H9 (cell line): ENCODE measurements at regions not wholly inside any gene's neighbourhood (a gene's known extent, or its start where the extent isn't known, plus 50 kb on each side); places are given as distances from the start of the nearest gene placed in this dataset.

Experiments
- DNase-seq: peaks from one replicate; pipeline ENCODE4 v3.0.0-alpha.2; 2017
- H2AFZ ChIP-seq: one replicate; pipeline ENCODE4 v1.6.1; 2013; ENCODE audit warnings: mild to moderate bottlenecking, low read length, control low read depth, moderate library complexity
- H2AK5ac ChIP-seq: 2 replicates; pipeline ENCODE4 v1.6.1; 2013; ENCODE audit warnings: low read length, control low read depth, mixed read lengths; ENCODE audit not compliant: insufficient read length
- H2BK120ac ChIP-seq: one replicate; pipeline ENCODE4 v1.6.1; 2013; ENCODE audit warnings: low read depth, mild to moderate bottlenecking, low read length, control low read depth, inconsistent platforms; ENCODE audit not compliant: poor library complexity, severe bottlenecking
- H2BK12ac ChIP-seq: 2 replicates; pipeline ENCODE4 v1.6.1; 2013; ENCODE audit warnings: low read length, control low read depth, mixed read lengths, low read depth; ENCODE audit not compliant: insufficient read length
- H2BK15ac ChIP-seq: 2 replicates; pipeline ENCODE4 v1.6.1; 2013; ENCODE audit warnings: low read depth, low read length, control low read depth
- H2BK20ac ChIP-seq: one replicate; pipeline ENCODE4 v1.6.1; 2013; ENCODE audit warnings: low read depth, mild to moderate bottlenecking, low read length, control low read depth, inconsistent platforms; ENCODE audit not compliant: poor library complexity, severe bottlenecking
- H2BK5ac ChIP-seq: 2 replicates; pipeline ENCODE4 v1.6.1; 2013; ENCODE audit warnings: low read length, control low read depth, mixed read lengths; ENCODE audit not compliant: insufficient read length
- H3K14ac ChIP-seq: 2 replicates; pipeline ENCODE4 v1.6.1; 2013; ENCODE audit warnings: low read length, control low read depth; ENCODE audit not compliant: insufficient read depth
- H3K18ac ChIP-seq: 2 replicates; pipeline ENCODE4 v1.6.1; 2013; ENCODE audit warnings: low read depth, mild to moderate bottlenecking, mixed read lengths, low read length, control low read depth; ENCODE audit not compliant: insufficient read length
- H3K23ac ChIP-seq: 2 replicates; pipeline ENCODE4 v1.6.1; 2013; ENCODE audit warnings: low read length, control low read depth, mixed read lengths, low read depth; ENCODE audit not compliant: insufficient read length
- H3K23me2 ChIP-seq: 2 replicates; pipeline ENCODE4 v1.6.1; 2013; ENCODE audit warnings: low read depth, mild to moderate bottlenecking, mixed read lengths, low read length, control low read depth; ENCODE audit not compliant: insufficient read length, poor library complexity, severe bottlenecking
- H3K27ac ChIP-seq: 2 replicates; pipeline ENCODE4 v1.5.1; 2013; ENCODE audit warnings: low read length, control low read depth, mixed read lengths, low read depth; ENCODE audit not compliant: insufficient read length
- H3K27me3 ChIP-seq: 2 replicates; pipeline ENCODE4 v1.6.1; 2013; ENCODE audit warnings: low read length, control low read depth, inconsistent platforms; ENCODE audit not compliant: insufficient read depth
- H3K4ac ChIP-seq: 2 replicates; pipeline ENCODE4 v1.6.1; 2013; ENCODE audit warnings: low read depth, mild to moderate bottlenecking, control low read depth, inconsistent platforms, low read length, moderate library complexity
- H3K4me1 ChIP-seq: 2 replicates; pipeline ENCODE4 v1.6.1; 2013; ENCODE audit warnings: low read length, control low read depth, inconsistent platforms; ENCODE audit not compliant: insufficient read depth
- H3K4me2 ChIP-seq: 2 replicates; pipeline ENCODE4 v1.6.1; 2013; ENCODE audit warnings: low read length, control low read depth, mixed read lengths; ENCODE audit not compliant: insufficient read length, insufficient read depth
- H3K56ac ChIP-seq: 2 replicates; pipeline ENCODE4 v1.6.1; 2013; ENCODE audit warnings: low read depth, mild to moderate bottlenecking, mixed read lengths, low read length, control low read depth; ENCODE audit not compliant: insufficient read length
- H3K79me1 ChIP-seq: 2 replicates; pipeline ENCODE4 v1.6.1; 2013; ENCODE audit warnings: low read depth, mild to moderate bottlenecking, moderate library complexity, low read length, control low read depth, inconsistent platforms; ENCODE audit not compliant: insufficient read depth, poor library complexity, severe bottlenecking
- H3K79me2 ChIP-seq: 2 replicates; pipeline ENCODE4 v1.6.1; 2013; ENCODE audit warnings: low read length, control low read depth, inconsistent platforms; ENCODE audit not compliant: insufficient read depth
- H3K9ac ChIP-seq: 2 replicates; pipeline ENCODE4 v1.6.1; 2013; ENCODE audit warnings: low read length, control low read depth, mixed read lengths; ENCODE audit not compliant: insufficient read length; ENCODE audit errors: extremely low read depth
- H3K9me3 ChIP-seq: one replicate; pipeline ENCODE4 v1.6.1; 2013; ENCODE audit warnings: low read depth, low read length, inconsistent platforms; ENCODE audit not compliant: control insufficient read depth
- H3T11ph ChIP-seq: one replicate; pipeline ENCODE4 v1.6.1; 2013; ENCODE audit warnings: mild to moderate bottlenecking, low read length, control low read depth, inconsistent platforms
- H4K20me1 ChIP-seq: one replicate; pipeline ENCODE4 v1.6.1; 2013; ENCODE audit not compliant: control insufficient read depth, insufficient read length, insufficient read depth
- H4K5ac ChIP-seq: 2 replicates; pipeline ENCODE4 v1.6.1; 2013; ENCODE audit warnings: low read depth, mild to moderate bottlenecking, mixed read lengths, low read length, control low read depth; ENCODE audit not compliant: insufficient read length
- H4K8ac ChIP-seq: replicated peaks from 2 replicates; pipeline ENCODE4 v1.6.1; 2013; ENCODE audit warnings: low read length, control low read depth, mixed read lengths, low read depth; ENCODE audit not compliant: insufficient read length
- H4K91ac ChIP-seq: 2 replicates; pipeline ENCODE4 v1.6.1; 2013; ENCODE audit warnings: low read depth, mild to moderate bottlenecking, moderate library complexity, mixed read lengths, low read length, control low read depth; ENCODE audit not compliant: insufficient read length
- H3K27ac Mint-ChIP-seq, 3 experiments: 2 replicates in 2 of 3; 3 replicates in 1 of 3; pipeline ENCODE4 v1.8.0; 2020 to 2021; ENCODE audit warnings: mixed read lengths in 3 of 3, mild to moderate bottlenecking in 1 of 3, moderate library complexity in 1 of 3
- H3K27me3 Mint-ChIP-seq: 2 replicates; pipeline ENCODE4 v1.8.0; 2021; ENCODE audit warnings: low read depth, mild to moderate bottlenecking, moderate library complexity, mixed read lengths
- H3K36me3 Mint-ChIP-seq, 3 experiments: 2 replicates in 2 of 3; 3 replicates in 1 of 3; pipeline ENCODE4 v1.8.0; 2020 to 2021; ENCODE audit warnings: low read depth in 3 of 3, mixed read lengths in 3 of 3; ENCODE audit not compliant: insufficient read depth in 1 of 3
- H3K4me1 Mint-ChIP-seq, 2 experiments: 2 replicates each; pipeline ENCODE4 v1.8.0; 2020; ENCODE audit warnings: mixed read lengths in 2 of 2
- H3K4me3 Mint-ChIP-seq, 2 experiments: 2 replicates in 1 of 2; 3 replicates in 1 of 2; pipeline ENCODE4 v1.8.0; 2020 to 2021; ENCODE audit warnings: mild to moderate bottlenecking in 2 of 2, mixed read lengths in 2 of 2, moderate library complexity in 1 of 2
- H3K9me3 Mint-ChIP-seq, 2 experiments: 2 replicates in 1 of 2; 3 replicates in 1 of 2; pipeline ENCODE4 v1.8.0; 2020; ENCODE audit warnings: mild to moderate bottlenecking in 2 of 2, mixed read lengths in 2 of 2, moderate library complexity in 1 of 2
- WGBS: extraction: QIAGEN DNeasy Blood & Tissue Kit; methylation state at CpG from one replicate; pipeline ENCODE4 v1.1.7; 2013; ENCODE audit warnings: missing lambda C conversion rate, low lambda C conversion rate, mixed read lengths; ENCODE audit not compliant: insufficient read length; ENCODE audit errors: extremely low coverage; 5-methylcytosine and 5-hydroxymethylcytosine counted together
- TF ChIP-seq, protein P1 (sequence below): fragments of 200-600 bp; sonication (generic); conservative IDR thresholded peaks from 3 replicates; pipeline ENCODE4 v1.8.0; 2021; ENCODE audit warnings: antibody characterized with exemption, mild to moderate bottlenecking

DNA sequence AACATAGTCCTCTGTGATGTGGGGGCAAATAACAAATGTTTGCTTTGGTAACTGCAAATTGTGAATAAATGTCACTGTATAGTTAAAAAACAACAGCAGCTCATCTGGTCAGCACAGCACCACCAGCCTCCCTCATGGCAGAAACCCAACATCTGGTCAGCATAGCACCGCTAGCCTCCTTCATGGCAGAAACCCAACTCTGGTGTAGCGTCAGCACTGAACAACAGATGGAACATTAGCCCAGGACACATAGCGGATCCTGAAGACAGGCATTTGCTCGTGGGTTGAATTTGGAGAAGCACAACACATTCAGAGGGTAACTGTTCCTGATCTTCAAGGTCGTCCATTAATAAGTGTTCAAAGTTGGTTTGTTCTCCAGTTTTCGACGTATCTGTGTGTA, 265.9 kb downstream of the DLL1 start:
- Histone ChIP-seq H3K23ac (no peak overlapping the region), H2BK120ac (no peak overlapping the region), H4K20me1 (no peaks in the 10 kb centered on the region), H3K79me1 (no peaks in the 10 kb centered on the region), H2BK20ac (no peak overlapping the region), H4K5ac (no peak overlapping the region), H3K9ac (no peak overlapping the region), H2BK12ac (no peak overlapping the region), H3K4me1 (no peaks in the 10 kb centered on the region), H2BK15ac (no peak overlapping the region), H2AFZ (no peak overlapping the region), H3K14ac (no peak overlapping the region), H3K18ac (no peak overlapping the region), H3K79me2 (no peaks in the 10 kb centered on the region), H3K4me2 (no peak overlapping the region), H2BK5ac (no peak overlapping the region), H3K27ac (no peak overlapping the region), H4K91ac (peak overlapping the region; percentile 7), H3K23me2 (no peaks in the 10 kb centered on the region), H2AK5ac (no peak overlapping the region), H4K8ac (no peak overlapping the region), H3T11ph (no peak overlapping the region), H3K4ac (no peak overlapping the region), H3K27me3 (no peaks in the 10 kb centered on the region), H3K56ac (no peak overlapping the region), H3K9me3 (no peaks in the 10 kb centered on the region)
- Mint-ChIP-seq H3K27me3 (peaks cover 10% of the 10 kb centered on the region), H3K27ac (peak overlapping the region in 2 of 3 experiments; percentile 74 to 81; a peak in 1 of 7 replicates), H3K4me3 (no peak overlapping the region), H3K9me3 (peaks cover 0 to 6% of the 10 kb centered on the region in 2 experiments; a peak in 1 of 5 replicates), H3K36me3 (no peaks in the 10 kb centered on the region; a peak in 1 of 7 replicates), H3K4me1 (peaks cover 4 to 7% of the 10 kb centered on the region in 2 experiments; a peak in 2 of 4 replicates)
- TF ChIP-seq, protein P1, sequence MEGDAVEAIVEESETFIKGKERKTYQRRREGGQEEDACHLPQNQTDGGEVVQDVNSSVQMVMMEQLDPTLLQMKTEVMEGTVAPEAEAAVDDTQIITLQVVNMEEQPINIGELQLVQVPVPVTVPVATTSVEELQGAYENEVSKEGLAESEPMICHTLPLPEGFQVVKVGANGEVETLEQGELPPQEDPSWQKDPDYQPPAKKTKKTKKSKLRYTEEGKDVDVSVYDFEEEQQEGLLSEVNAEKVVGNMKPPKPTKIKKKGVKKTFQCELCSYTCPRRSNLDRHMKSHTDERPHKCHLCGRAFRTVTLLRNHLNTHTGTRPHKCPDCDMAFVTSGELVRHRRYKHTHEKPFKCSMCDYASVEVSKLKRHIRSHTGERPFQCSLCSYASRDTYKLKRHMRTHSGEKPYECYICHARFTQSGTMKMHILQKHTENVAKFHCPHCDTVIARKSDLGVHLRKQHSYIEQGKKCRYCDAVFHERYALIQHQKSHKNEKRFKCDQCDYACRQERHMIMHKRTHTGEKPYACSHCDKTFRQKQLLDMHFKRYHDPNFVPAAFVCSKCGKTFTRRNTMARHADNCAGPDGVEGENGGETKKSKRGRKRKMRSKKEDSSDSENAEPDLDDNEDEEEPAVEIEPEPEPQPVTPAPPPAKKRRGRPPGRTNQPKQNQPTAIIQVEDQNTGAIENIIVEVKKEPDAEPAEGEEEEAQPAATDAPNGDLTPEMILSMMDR: no peak
- no CpG with 5 or more reads among the region's 7 CpGs for WGBS
- no peak for DNase-seq
